Heart right ventricle (tissue), 16 donors: ENCODE measurements at regions not wholly inside any gene's neighbourhood (a gene's known extent, or its start where the extent isn't known, plus 50 kb on each side); places are given as distances from the start of the nearest gene placed in this dataset.

Experiments
- ATAC-seq, 8 donors: fragments of 200-7000 bp; cut with Tn5 transposase; one replicate each; pipeline ENCODE4 v1.9.1; 2020; ENCODE audit warnings: mild to moderate bottlenecking in 8 of 8, moderate library complexity in 8 of 8, moderate number of reproducible peaks in 1 of 8
- DNase-seq, 2 donors: peaks; one replicate each; pipeline ENCODE4 v3.0.0-alpha.2; 2020
- H3K27ac ChIP-seq, 10 donors: fragments of 200-600 bp; sonication (generic) in 2 of 10; one replicate each; pipeline versions ENCODE4 v1.5.0 to v1.8.0; 2020 to 2022; ENCODE audit warnings: mild to moderate bottlenecking in 3 of 10
- H3K27me3 ChIP-seq, 7 donors: fragments of 200-600 bp; one replicate each; pipeline ENCODE4 v1.8.0; 2021 to 2022; ENCODE audit warnings: mild to moderate bottlenecking in 2 of 7
- H3K36me3 ChIP-seq, 9 donors: fragments of 200-600 bp; sonication (generic) in 1 of 9; one replicate each; pipeline versions ENCODE4 v1.5.0 to v1.8.0; 2020 to 2022; ENCODE audit warnings: mild to moderate bottlenecking in 2 of 9
- H3K4me1 ChIP-seq, 9 donors: fragments of 200-600 bp; sonication (generic) in 1 of 9; one replicate each; pipeline versions ENCODE4 v1.5.0 to v1.8.0; 2020 to 2022; ENCODE audit warnings: mild to moderate bottlenecking in 4 of 9
- H3K4me3 ChIP-seq, 10 donors: fragments of 200-600 bp; sonication (generic) in 2 of 10; one replicate each; pipeline versions ENCODE4 v1.5.0 to v1.8.0; 2020 to 2022; ENCODE audit warnings: mild to moderate bottlenecking in 7 of 10, moderate library complexity in 2 of 10
- H3K9me3 ChIP-seq, 11 donors: fragments of 200-600 bp in 10 of 11; sonication (generic) in 2 of 11; one replicate each; pipeline versions ENCODE4 v1.5.0 to v1.8.0; 2013 to 2022; ENCODE audit warnings: mild to moderate bottlenecking in 2 of 11, control low read depth in 1 of 11, moderate library complexity in 1 of 11
- CTCF ChIP-seq, 9 donors: fragments of 200-600 bp; sonication (generic) in 2 of 9; IDR thresholded peaks; one replicate each; pipeline versions ENCODE4 v1.5.0 to v1.8.0; 2021 to 2022; ENCODE audit warnings: antibody characterized with exemption in 9 of 9, mild to moderate bottlenecking in 5 of 9, moderate library complexity in 1 of 9
- WGBS, 2 donors: extraction: QIAGEN DNeasy Blood & Tissue Kit; methylation state at CpG; one replicate each; pipeline ENCODE4 v1.1.7; 2013; ENCODE audit warnings: inconsistent platforms in 1 of 2; 5-methylcytosine and 5-hydroxymethylcytosine counted together
- intact Hi-C, 10 donors: fragments of 100-400 bp; cut with DNase I; formaldehyde crosslinking; loops; one replicate each; pipeline versions ENCODE4 v1.11.1 to v1.14.2; 2022
- donor health status: Arrhythmogenic right ventricular cardiomyopathy.
- donor health status: ischemic (EF 13 %, LVEDD 7.1; RV severe dilation, severe dysfunction).
- donor health status: healthy with polysubstance abuse.
- donor health status: DM: no; HTN: yes; CAD: no.
- donor health status: DM: no; HTN: no; CAD: no.
- donor health status: ischemic (EF 25% LVEDD 6.9; RV normal size, moderate dysfunction).
- donor health status: ischemic (EF 25% LVEDD 5.7; RV mildly dilated, moderate dysfunction).
- donor health status: healthy.
- donor health status: DM: yes; HTN: yes; CAD: no.
- donor health status: Ischemic cardiomyopathy.
- donor health status: ischemic (EF 35%, LVEDD 5.7; RV mildly dilated, moderate dysfunction).
- donor health status: nonischemic (EF 11% LVEDD 7.7; RV severe dilation, severe dysfunction).
- donor health status: DM: yes; HTN: yes; CAD: no.
- donor health status: PGD.
- donor health status: ischemic (EF 29% LVEDD 5.4; RV normal size, mild dysfunction).
- donor health status: nonischemic (EF 23%, LVEDD 6.1; RV moderate dilation, normal function).

DNA sequence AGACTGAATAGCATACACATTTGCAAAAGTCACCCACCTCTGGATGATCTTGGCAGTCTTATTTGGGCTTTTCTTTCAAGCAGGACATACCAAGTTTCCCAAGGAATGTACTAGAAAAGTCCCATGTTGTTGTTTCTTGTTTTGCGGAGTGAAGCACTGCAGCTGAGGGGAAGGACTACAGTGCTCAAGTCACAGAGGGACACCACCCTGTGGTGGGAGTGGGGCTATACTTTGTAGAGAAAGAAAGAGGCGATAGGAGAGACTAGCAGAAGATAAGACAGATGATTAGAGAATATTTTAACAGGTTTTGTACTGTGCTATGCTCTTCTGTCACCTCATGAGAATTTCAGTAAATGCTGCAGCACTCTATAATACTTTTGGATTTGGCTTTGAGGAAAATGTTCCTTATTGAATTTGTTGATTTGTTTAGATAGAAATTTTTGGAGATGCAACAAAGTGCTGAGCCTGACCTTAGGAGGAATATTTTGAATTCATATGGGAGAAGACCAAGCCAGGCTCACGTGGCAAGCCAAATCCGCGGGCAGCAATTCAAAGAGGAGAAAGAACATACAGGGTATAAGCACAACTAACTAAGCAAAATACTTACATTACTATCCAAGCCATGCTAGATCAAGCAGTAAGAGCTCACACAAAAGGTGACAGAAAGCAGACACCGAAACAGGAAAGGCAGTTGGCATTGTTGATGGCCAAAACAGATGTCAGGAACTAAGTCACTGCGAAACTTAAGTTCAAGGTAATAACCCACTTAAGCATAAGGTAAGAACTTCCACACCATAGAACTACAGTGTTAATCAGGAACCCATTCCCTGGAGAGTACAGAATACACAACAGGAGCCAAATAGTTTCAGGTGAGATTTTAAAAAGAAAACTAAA, 280.3 kb upstream of the INTU start:
- peaks cover 0 to 12% (median 0%) of the 10 kb centered on the region in 11 donors for H3K9me3 ChIP-seq
- no peaks in the 10 kb centered on the region for H3K36me3 ChIP-seq
- no peak overlapping the region for H3K4me3 ChIP-seq
- no peak overlapping the region for H3K27ac ChIP-seq
- WGBS, 2 donors: 65 to 69% methylated on average over 7 of the region's 7 CpGs
- intact Hi-C loops: no loop called here
- no peak for DNase-seq
- TF ChIP-seq CTCF (IDR thresholded peaks at IDR 0.05): no peak
- H3K27me3 ChIP-seq: no peaks in the 10 kb centered on the region
- H3K4me1 ChIP-seq: no peaks in the 10 kb centered on the region
- ATAC-seq: no peak

DNA sequence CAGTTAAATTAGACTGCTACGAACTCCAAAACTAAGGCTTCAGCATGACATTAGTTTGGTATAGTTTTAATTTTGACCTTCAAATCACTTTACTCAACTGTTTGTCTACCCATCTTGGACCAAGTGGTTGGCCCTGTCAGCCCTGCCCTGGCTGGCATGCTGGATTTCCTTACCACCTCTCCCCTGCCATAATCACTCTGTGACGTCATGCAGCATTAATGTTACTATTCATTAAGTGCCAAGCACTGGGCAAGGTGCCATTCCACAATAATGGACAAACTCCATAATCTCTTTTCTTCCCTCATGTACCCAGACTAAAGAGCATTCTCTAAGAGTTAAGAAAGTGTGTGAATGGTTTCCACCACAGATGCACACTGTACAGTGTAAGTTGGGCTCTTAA, 277.0 kb upstream of the INTU start:
- H3K36me3 ChIP-seq: no peaks in the 10 kb centered on the region
- H3K4me1 ChIP-seq: no peaks in the 10 kb centered on the region
- H3K27ac ChIP-seq: no peak overlapping the region
- no peaks in the 10 kb centered on the region for H3K27me3 ChIP-seq
- H3K9me3 ChIP-seq: peaks cover 0 to 5% (median 0%) of the 10 kb centered on the region in 11 donors
- intact Hi-C loops: no loop called here
- no peak for DNase-seq
- TF ChIP-seq CTCF (IDR thresholded peaks at IDR 0.05): no peak
- no peak overlapping the region for H3K4me3 ChIP-seq
- ATAC-seq: peak in 1 of 8 donors; percentile 45
- WGBS, 2 donors: 55 to 59% methylated on average over 2 of the region's 2 CpGs

DNA sequence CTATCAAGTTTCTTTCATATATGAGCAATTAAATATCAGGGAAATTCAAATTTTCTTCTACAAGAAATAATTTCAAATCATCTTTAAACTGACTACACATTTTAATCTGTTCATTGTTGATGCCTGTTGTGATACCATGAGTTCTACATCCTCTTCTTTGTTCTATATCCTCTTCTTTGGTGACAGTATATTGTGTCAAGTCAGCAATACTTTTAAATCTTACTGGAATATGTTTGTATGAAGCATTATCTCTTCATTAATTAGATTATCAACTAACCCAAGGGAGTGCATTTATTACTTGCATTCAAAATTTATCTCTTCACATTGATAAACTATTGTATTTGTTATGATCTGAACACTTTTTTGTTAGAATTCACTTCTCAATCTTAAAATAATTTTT, 275.0 kb upstream of the INTU start:
- H3K27ac ChIP-seq: no peak overlapping the region
- intact Hi-C loops: no loop called here

DNA sequence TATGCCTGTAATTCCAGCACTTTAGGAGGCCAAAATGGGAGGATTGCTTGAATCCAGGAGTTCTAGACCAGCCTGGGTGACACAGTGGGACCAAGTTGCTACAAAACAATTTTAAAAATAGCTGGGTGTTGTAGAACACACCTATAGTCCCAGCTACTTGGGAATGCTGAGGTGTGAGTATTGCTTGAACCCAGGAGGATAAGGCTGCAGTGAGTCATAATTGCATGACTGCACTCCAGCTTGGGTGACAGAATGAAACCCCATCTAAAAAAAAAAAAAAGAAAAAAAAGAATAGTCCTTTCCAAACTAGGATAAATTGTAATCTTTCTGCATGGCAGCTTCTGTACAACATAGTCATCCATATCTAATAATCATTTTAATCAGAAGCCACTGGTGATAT, 270.1 kb upstream of the INTU start:
- Histone ChIP-seq H3K4me3 (no peak overlapping the region), H3K27me3 (no peaks in the 10 kb centered on the region), H3K27ac (no peak overlapping the region), H3K36me3 (no peaks in the 10 kb centered on the region), H3K9me3 (peaks cover 0 to 5% (median 0%) of the 10 kb centered on the region in 11 donors), H3K4me1 (no peaks in the 10 kb centered on the region)
- TF ChIP-seq CTCF (IDR thresholded peaks at IDR 0.05): no peak
- intact Hi-C loops: no loop called here
- no peak for ATAC-seq
- no peak for DNase-seq

More for the DNA sequence above, 275.0 kb upstream of the INTU start:
- ATAC-seq (no peak), DNase-seq (no peak)
- Histone ChIP-seq H3K9me3 (peaks cover 0 to 5% (median 0%) of the 10 kb centered on the region in 11 donors), H3K4me3 (no peak overlapping the region), H3K36me3 (no peaks in the 10 kb centered on the region), H3K27me3 (no peaks in the 10 kb centered on the region), H3K4me1 (no peaks in the 10 kb centered on the region)
- no peak for TF ChIP-seq CTCF (IDR thresholded peaks at IDR 0.05)
